ENCODE measurements at regions not wholly inside any gene's neighbourhood (a gene's known extent, or its start where the extent isn't known, plus 50 kb on each side); places are given as distances from the start of the nearest gene placed in this dataset.

DNA sequence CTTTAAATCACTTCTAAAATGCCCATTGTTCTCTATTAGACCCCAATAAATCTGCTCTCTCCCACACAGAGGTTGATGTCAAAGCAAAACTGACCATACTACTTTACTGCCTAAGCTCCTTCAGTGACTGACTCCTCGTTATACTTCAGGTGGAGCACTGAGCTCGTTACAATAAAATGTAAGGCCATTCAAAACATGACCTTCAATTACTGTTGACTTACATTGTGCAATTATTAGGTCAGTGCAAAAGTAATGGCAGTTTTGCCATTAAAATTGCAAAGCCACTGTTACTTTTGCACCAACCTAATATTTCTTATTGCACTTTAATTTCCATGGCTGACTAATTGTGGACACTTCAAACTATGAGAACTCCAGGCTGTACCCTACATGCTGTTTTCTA, 314.9 kb downstream of the MZT1 start:
- in situ Hi-C loops (cut with HindIII; ENCODE audit: low pct_ligation_motif_present, low pct_unique_long_range_greater_than_20kb, low sequenced_read_pairs) = no loop called here
- no peak for DNase-seq

DNA sequence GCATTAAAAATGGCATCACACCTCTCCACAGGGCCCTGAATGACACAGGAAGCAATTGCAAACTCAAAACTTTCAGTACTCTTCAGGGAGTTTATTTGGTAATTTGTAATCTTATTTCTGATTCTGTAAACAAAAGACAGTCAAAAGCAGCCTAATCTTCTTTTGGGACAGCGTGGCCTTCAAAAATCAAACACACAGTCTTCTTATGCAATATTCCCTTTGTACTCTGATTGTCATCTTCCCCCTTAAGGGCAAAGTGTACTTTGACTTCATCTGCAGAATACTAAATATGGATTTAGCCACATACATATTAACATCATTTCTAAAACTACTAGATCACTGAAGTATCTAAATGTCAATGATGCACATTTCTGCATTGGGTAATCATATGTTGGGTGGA, 322.0 kb downstream of the MZT1 start:
- DNase-seq = no peak
- in situ Hi-C loops (cut with HindIII; ENCODE audit: low pct_ligation_motif_present, low pct_unique_long_range_greater_than_20kb, low sequenced_read_pairs) = no loop called here

DNA sequence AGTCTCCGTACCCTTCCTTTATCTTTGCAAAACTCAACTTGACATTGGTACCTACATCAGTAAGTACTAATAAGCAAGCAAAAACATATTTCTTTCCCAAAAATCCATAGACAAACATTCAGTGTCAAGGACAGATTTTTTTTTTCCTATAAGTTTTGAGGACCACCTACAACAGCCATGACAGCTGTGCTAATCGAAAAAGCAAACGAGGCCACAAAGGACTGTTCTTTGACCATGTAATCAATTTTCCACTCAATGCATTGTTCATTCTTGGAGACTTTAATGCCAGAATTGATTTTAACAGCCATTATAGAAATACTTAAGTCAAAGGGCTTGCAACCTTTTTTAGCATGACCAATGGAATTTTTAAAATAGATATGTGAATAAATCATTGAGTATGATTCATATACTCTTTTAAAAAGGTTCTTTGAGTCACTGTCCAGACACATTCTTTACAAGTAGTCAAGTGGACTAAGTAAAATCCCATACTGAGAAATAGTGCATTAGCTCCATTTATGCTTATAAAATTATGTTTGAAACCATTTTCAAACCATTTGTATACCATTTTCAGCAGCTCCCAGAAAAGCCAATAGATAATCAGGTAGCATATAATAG, 323.9 kb downstream of the MZT1 start:
- in situ Hi-C loops (cut with HindIII; ENCODE audit: low pct_ligation_motif_present, low pct_unique_long_range_greater_than_20kb, low sequenced_read_pairs) = no loop called here
- no peak for DNase-seq

DNA sequence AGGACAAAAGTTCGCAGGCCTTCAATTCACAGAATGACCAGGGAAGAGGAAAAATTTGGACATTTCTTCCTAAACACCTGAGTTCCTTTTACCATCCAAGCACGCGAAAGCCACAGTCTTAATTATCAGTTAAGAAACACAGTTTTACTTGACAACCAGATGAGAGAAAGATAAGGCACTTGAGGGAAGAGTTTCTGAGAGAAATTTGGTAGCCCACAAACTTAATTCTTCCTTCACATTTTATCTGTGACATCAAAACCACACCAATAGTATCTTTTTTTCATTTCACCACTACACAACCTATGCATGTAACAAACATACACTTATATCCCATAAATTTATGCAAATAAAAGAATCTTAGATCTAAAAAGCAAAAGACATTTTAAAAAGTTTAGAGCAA, 326.6 kb downstream of the MZT1 start:
- DNase-seq = no peak
- in situ Hi-C loops (cut with HindIII; ENCODE audit: low pct_ligation_motif_present, low pct_unique_long_range_greater_than_20kb, low sequenced_read_pairs) = no loop called here

DNA sequence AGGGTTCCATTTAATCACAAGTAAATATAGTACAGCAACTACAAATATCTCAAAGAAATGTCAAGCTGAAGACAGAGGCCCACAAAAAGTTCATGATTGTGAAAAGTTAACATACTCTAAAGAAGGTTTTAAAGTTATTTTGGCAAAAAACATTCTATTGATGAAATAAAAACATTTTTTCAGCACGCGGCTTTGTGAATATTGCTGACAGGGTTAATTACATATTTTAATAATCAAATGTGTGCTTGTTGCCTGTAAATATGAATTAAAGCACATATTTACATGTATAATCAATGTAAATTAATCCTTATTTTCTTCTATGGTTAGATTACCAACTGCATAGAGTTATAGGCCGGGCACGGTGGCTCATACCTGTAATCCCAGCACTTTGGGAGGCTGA, 328.1 kb downstream of the MZT1 start:
- in situ Hi-C loops (cut with HindIII; ENCODE audit: low pct_ligation_motif_present, low pct_unique_long_range_greater_than_20kb, low sequenced_read_pairs) = no loop called here
- DNase-seq = no peak

DNA sequence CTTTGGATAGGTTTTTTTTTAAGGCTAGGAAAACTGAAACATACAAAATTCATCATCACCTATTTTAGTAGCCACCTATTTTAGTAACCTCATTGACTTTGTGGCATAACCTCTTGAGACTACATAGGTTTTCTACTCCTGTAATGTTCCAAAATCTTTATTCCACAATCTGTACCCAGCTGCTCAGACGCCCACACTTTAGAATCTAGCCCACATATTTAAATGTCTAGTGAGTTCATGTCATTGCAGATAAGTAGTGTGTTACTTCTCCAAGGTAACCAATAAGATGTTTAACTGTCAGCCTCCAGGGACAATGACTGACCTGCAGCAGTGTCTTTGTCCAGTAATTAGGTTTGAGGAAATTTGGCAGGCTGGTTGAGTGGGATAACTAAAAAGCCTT, 330.2 kb downstream of the MZT1 start:
- DNase-seq = no peak
- in situ Hi-C loops (cut with HindIII; ENCODE audit: low pct_ligation_motif_present, low pct_unique_long_range_greater_than_20kb, low sequenced_read_pairs) = no loop called here

DNA sequence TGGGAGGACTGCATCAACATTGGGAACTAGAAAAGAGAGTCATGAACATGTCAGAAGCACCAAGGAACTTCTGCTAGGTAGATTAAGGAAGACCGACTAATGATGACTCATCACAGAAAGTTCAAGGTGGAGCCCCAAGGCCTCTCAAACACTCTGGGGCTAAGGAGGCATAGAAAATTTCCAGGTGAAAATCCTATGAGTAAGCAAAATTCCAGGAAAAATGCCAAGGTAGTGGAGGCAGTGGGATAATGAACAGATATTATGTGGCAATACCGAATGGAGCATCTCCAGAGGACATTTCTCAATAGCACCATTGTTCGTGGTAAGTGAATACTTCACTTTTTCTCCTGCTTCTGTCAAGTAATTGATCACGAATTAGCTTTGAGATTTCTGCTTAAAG, 336.5 kb downstream of the MZT1 start:
- in situ Hi-C loops (cut with HindIII; ENCODE audit: low pct_ligation_motif_present, low pct_unique_long_range_greater_than_20kb, low sequenced_read_pairs) = no loop called here
- no peak for DNase-seq

DNA sequence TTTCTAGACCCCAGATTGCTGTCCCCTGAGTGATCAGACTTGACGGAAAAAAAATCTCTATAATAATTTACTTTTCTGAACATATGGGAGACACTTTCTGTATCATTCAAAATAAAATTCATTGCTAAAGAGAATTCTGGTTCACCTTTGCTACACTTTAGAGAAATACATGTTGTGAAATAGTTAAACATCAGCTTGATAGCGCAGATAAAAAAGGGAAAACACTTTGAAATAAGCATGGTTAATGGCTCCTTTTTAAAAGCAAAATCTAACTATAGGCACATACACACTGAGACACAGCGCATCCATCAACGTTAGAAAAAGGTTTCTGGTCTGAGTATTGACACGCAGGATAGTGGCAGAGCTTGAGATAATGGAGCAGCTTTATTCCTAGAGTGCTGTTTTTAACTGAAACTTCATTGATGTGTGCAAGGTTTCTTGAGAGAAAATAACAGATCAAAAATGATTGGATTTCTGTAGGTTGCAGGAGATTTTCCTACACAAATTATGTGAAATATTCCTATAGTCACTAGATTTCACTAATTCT, 341.2 kb downstream of the MZT1 start:
- in situ Hi-C loops (cut with HindIII; ENCODE audit: low pct_ligation_motif_present, low pct_unique_long_range_greater_than_20kb, low sequenced_read_pairs) = no loop called here
- DNase-seq = no peak

DNA sequence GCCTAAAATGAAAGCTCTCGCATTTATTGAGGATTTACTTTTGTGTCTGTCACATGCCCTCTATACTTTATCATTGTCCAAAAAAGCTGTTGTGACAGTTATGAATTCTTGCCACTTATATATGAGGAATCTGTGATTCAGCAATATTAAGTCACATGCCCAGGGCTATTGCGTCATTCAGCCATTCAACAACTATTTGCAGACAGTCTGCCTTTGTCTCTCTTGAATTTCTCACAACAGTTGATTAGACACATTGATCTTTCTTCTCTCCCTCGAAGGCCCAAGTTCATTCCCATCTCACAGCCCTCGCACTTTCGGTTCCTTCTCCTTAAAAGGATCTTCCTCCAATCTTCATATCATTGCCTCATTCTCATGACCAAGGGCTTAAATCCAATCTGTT, 342.6 kb downstream of the MZT1 start:
- no peak for DNase-seq

DNA sequence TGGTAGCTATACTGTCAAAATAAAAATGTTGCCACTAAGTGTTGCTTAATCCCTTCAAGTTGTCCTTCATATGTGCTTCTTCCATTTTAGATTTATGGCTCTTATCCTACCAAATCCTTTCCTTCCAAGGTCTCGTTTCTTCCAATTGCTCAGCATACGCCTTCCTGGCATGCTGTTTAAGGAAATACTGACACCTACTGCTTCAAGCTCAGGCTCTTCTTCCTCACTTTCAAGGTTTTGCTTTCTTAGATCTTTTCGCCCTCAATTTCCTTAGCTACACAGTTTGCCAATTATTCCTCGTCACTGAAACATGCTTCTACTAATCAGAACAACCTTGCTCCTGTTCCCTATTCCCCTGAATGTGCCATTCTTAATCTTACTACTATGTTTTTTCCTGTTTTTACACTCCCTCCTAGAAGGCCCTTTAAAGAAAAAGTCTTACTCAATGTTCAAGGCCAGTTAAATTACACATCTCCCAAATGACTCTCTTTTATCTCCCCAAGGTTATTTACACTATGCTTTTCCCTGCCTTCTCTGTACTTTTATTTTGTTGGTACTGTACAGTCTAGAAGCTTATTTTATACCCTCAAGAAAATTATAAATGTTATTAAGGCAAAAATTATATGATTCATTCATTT, 343.1 kb downstream of the MZT1 start:
- no peak for DNase-seq
- in situ Hi-C loops (cut with HindIII; ENCODE audit: low pct_ligation_motif_present, low pct_unique_long_range_greater_than_20kb, low sequenced_read_pairs) = no loop called here

More for the DNA sequence above, 342.6 kb downstream of the MZT1 start:
- in situ Hi-C loops (cut with HindIII; ENCODE audit: low pct_ligation_motif_present, low pct_unique_long_range_greater_than_20kb, low sequenced_read_pairs) = no loop called here

DNA sequence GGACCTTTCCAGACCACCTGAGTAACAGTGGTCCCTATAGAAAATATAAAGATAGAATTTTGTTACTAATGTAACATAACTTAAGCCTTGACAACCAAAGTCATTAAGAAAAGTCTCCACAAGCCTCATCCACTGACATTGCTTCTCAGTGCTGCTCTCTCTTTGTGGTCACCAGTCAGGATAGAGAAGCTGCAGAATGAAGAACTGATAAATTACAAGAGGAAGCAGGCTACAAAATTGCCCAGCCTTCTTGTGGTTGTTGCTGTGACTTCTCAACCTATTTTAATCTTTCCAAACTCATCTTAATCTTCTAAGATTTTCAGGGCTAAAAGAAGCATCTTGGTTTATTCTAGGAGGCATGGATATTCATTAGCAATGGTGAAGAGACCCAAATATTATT, 343.8 kb downstream of the MZT1 start:
- in situ Hi-C loops (cut with HindIII; ENCODE audit: low pct_ligation_motif_present, low pct_unique_long_range_greater_than_20kb, low sequenced_read_pairs) = no loop called here
- no peak for DNase-seq

DNA sequence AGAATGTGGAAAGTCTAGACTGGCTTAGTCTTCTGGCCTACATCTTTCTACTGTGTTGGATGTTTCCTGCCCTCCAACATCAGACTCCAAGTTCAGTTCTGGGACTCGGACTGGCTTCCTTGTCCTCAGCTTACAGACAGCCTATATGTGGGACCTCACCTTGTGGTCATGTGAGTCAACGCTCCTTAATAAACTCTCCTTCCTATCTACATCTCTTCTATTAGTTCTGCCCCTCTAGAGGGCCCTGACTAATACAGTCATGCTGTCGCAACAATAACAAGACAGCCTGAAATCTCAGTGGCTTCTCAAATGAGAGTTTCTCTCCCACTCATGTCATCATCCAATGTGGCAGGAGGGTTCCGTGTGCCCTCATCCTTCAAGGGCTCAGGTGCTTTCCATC, 347.8 kb downstream of the MZT1 start:
- in situ Hi-C loops (cut with HindIII; ENCODE audit: low pct_ligation_motif_present, low pct_unique_long_range_greater_than_20kb, low sequenced_read_pairs) = no loop called here
- DNase-seq = no peak

DNA sequence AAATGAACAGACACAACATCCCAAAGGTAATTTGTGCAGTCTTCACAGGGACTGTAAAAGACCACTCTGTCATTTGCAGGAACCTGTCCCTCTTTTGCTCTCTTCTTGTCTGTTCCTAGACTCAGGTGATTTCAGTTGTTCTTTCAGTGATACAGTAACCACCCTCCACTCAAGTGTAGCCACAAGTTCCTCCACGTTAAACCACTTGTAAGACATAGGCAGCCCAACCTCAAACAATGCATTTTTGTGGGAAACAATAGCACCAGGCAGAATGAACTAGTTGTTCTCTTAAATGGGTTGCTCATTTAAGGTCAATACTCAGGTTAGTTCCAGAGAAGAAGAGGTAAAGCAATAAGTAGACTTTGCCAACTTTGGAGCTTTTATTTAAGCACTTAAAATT, 359.4 kb downstream of the MZT1 start:
- in situ Hi-C loops (cut with HindIII; ENCODE audit: low pct_ligation_motif_present, low pct_unique_long_range_greater_than_20kb, low sequenced_read_pairs) = no loop called here
- DNase-seq = no peak

DNA sequence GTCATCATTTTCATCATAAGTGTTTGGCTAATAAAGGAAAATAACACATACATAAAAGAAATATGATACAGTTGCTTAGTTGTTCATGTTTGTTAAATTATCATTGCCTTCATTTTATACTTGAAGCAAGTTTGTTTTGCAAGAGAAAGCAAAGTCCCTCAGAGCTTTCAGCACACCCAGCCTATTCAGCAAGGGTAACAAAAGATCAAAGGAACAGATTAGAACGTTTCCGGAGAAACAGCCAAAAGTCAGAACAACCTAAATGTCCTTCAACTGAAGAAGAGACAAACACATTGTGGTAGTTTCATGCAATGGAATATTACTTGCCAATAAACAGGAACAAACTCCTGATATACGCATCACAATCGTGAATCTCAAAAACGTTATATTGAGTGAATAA, 380.7 kb downstream of the MZT1 start:
- in situ Hi-C loops (cut with HindIII; ENCODE audit: low pct_ligation_motif_present, low pct_unique_long_range_greater_than_20kb, low sequenced_read_pairs) = no loop called here
- no peak for DNase-seq

DNA sequence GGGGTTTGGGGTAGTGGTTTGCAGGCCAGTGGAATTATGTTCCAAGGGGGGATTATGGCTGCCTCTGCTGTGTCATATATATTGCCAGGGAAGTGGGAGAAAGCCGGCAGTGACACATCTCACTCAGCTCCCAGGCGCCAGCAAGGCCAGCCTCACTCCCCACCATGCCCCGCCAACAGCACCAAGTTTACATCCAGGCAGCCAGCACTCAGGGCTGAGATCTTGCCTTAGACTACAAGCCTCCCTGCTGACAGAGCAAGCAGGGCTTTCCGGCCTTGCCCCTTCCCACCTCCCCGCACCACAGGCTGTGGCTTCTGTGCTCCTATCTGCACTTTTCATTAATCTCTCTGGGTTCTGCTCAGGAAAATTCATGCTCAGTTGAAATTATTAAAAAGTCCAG, 385.1 kb downstream of the MZT1 start:
- in situ Hi-C loops (cut with HindIII; ENCODE audit: low pct_ligation_motif_present, low pct_unique_long_range_greater_than_20kb, low sequenced_read_pairs) = no loop called here
- no peak for DNase-seq

DNA sequence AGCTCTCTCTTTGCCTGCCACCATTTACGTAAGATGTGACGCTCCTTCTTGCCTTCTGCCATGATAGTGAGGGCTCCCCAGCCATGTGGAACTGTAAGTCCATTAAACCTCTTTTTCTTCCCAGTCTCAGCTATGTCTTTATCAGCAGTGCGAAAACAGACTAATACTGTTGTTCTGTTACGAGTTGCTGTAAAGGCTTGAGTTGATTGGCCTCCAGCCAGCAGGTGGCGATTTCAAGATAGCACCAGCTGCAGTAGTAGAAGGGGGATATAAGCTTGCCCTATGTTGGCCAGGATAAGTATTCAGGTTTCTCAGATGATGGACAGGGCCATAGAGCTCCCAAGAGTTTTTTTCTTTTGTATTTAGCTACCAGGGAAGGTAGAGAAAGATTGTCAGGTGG, 385.5 kb downstream of the MZT1 start:
- in situ Hi-C loops (cut with HindIII; ENCODE audit: low pct_ligation_motif_present, low pct_unique_long_range_greater_than_20kb, low sequenced_read_pairs) = no loop called here
- DNase-seq = no peak

DNA sequence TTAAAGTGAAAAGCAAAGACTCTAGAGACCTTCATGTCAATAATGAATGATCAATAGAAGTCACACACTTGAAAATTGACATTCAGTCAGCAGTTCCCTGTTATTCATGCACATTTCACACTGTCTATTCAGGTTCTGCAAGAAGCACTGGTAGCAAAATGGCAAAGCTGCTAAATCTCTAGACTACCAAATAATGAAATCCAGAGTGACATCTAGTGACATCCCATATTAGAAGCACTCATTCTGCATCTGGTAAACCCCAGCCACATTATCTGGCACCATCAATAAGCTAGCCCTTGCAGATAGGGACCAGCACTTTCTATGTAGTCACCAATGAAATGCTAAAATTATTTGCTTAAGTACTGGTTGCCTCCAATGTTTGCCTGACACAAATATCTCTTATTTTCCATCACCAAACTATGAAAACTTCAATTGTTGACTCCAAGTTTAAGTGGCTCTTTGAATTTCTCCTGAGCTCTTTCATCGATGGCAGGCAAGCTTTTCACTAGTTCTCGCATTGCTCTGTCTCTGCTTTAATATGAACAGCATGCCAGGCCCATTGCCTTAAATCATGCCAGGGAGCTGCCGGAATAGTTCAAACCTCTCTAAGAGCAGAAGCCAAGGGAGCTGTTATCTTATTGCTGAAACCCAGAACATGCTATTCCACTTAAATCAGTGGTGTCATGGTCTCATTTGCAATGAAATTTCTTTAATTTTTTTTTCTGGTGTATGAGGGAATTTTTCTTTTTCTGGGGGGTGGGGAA, 409.9 kb downstream of the MZT1 start:
- no peak for DNase-seq
- in situ Hi-C loops (cut with HindIII; ENCODE audit: low pct_ligation_motif_present, low pct_unique_long_range_greater_than_20kb, low sequenced_read_pairs) = no loop called here

DNA sequence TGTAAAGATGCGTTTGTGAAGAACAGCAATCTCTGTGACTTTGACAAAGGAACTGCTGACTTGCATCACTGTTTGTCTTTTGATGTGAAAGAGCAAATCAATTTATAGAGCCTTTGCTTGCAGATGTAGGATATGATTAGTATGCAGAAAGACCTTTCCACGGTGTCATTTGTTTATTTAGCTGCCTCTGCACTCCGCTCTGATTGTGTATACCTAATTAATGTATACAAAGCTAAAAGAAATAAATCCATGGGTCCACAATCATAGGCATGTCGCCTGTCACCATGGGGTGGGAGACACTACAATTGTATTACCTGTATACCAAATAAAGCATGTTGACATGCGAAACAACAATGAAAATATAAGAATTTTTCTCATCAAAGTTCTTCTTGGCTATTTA, 410.7 kb downstream of the MZT1 start:
- DNase-seq = no peak
- in situ Hi-C loops (cut with HindIII; ENCODE audit: low pct_ligation_motif_present, low pct_unique_long_range_greater_than_20kb, low sequenced_read_pairs) = no loop called here

DNA sequence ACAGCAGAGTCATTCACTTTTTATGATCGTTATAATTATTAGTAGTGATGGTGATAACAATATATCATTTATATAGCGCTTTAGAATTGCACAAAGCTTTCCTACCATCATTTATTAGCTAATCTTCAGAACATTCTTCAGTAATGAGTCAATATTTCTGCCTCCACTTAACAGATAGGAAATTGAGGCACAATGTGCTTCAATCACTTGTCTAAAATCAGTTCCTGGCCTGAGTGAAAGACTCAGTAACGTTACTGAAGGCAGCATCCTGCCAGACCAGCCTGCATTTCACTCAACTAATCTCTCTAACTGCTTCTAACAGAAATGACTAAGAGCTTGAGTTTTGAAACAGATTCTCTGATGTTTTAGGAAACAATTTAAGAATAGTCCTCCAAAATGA, 412.1 kb downstream of the MZT1 start:
- no peak for DNase-seq
- in situ Hi-C loops (cut with HindIII; ENCODE audit: low pct_ligation_motif_present, low pct_unique_long_range_greater_than_20kb, low sequenced_read_pairs) = no loop called here

DNA sequence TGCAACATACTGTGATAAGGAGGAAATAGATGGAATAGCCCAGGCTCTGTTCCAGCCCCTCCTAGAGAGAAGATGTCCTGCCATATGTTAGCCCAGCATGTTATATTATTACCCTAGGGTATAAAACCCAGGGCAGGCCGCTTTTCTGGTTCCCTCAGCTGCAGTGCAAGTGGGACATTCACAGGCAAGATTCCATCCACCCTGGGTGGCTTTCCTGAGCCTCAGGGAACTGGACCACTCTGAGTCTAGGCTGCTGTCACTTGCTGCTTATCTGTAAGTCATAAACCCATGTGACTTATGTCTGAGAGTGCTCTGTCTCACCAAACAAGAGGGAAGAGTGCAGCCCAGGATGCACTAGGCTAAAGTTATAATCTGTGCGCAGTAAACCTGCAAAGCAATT, 413.2 kb downstream of the MZT1 start:
- in situ Hi-C loops (cut with HindIII; ENCODE audit: low pct_ligation_motif_present, low pct_unique_long_range_greater_than_20kb, low sequenced_read_pairs) = no loop called here
- no peak for DNase-seq
